H9 (cell line): ENCODE measurements at regions not wholly inside any gene's neighbourhood (a gene's known extent, or its start where the extent isn't known, plus 50 kb on each side); places are given as distances from the start of the nearest gene placed in this dataset.
A peak's percentile ranks its signal among the peaks of the same experiment; 100 is the strongest.
"Not testable (repeated sequence)": the region's sequence is repeated elsewhere in the genome, so short reads cannot be mapped to it uniquely, and the experiment has no call there.

Experiments
- DNase-seq: peaks from one replicate; pipeline ENCODE4 v3.0.0-alpha.2; 2017
- H2AFZ ChIP-seq: one replicate; pipeline ENCODE4 v1.6.1; 2013; ENCODE audit warnings: mild to moderate bottlenecking, low read length, control low read depth, moderate library complexity
- H2AK5ac ChIP-seq: 2 replicates; pipeline ENCODE4 v1.6.1; 2013; ENCODE audit warnings: low read length, control low read depth, mixed read lengths; ENCODE audit not compliant: insufficient read length
- H2BK120ac ChIP-seq: one replicate; pipeline ENCODE4 v1.6.1; 2013; ENCODE audit warnings: low read depth, mild to moderate bottlenecking, low read length, control low read depth, inconsistent platforms; ENCODE audit not compliant: poor library complexity, severe bottlenecking
- H2BK12ac ChIP-seq: 2 replicates; pipeline ENCODE4 v1.6.1; 2013; ENCODE audit warnings: low read length, control low read depth, mixed read lengths, low read depth; ENCODE audit not compliant: insufficient read length
- H2BK15ac ChIP-seq: 2 replicates; pipeline ENCODE4 v1.6.1; 2013; ENCODE audit warnings: low read depth, low read length, control low read depth
- H2BK20ac ChIP-seq: one replicate; pipeline ENCODE4 v1.6.1; 2013; ENCODE audit warnings: low read depth, mild to moderate bottlenecking, low read length, control low read depth, inconsistent platforms; ENCODE audit not compliant: poor library complexity, severe bottlenecking
- H2BK5ac ChIP-seq: 2 replicates; pipeline ENCODE4 v1.6.1; 2013; ENCODE audit warnings: low read length, control low read depth, mixed read lengths; ENCODE audit not compliant: insufficient read length
- H3K14ac ChIP-seq: 2 replicates; pipeline ENCODE4 v1.6.1; 2013; ENCODE audit warnings: low read length, control low read depth; ENCODE audit not compliant: insufficient read depth
- H3K18ac ChIP-seq: 2 replicates; pipeline ENCODE4 v1.6.1; 2013; ENCODE audit warnings: low read depth, mild to moderate bottlenecking, mixed read lengths, low read length, control low read depth; ENCODE audit not compliant: insufficient read length
- H3K23ac ChIP-seq: 2 replicates; pipeline ENCODE4 v1.6.1; 2013; ENCODE audit warnings: low read length, control low read depth, mixed read lengths, low read depth; ENCODE audit not compliant: insufficient read length
- H3K23me2 ChIP-seq: 2 replicates; pipeline ENCODE4 v1.6.1; 2013; ENCODE audit warnings: low read depth, mild to moderate bottlenecking, mixed read lengths, low read length, control low read depth; ENCODE audit not compliant: insufficient read length, poor library complexity, severe bottlenecking
- H3K27ac ChIP-seq: 2 replicates; pipeline ENCODE4 v1.5.1; 2013; ENCODE audit warnings: low read length, control low read depth, mixed read lengths, low read depth; ENCODE audit not compliant: insufficient read length
- H3K27me3 ChIP-seq: 2 replicates; pipeline ENCODE4 v1.6.1; 2013; ENCODE audit warnings: low read length, control low read depth, inconsistent platforms; ENCODE audit not compliant: insufficient read depth
- H3K4ac ChIP-seq: 2 replicates; pipeline ENCODE4 v1.6.1; 2013; ENCODE audit warnings: low read depth, mild to moderate bottlenecking, control low read depth, inconsistent platforms, low read length, moderate library complexity
- H3K4me1 ChIP-seq: 2 replicates; pipeline ENCODE4 v1.6.1; 2013; ENCODE audit warnings: low read length, control low read depth, inconsistent platforms; ENCODE audit not compliant: insufficient read depth
- H3K4me2 ChIP-seq: 2 replicates; pipeline ENCODE4 v1.6.1; 2013; ENCODE audit warnings: low read length, control low read depth, mixed read lengths; ENCODE audit not compliant: insufficient read length, insufficient read depth
- H3K56ac ChIP-seq: 2 replicates; pipeline ENCODE4 v1.6.1; 2013; ENCODE audit warnings: low read depth, mild to moderate bottlenecking, mixed read lengths, low read length, control low read depth; ENCODE audit not compliant: insufficient read length
- H3K79me1 ChIP-seq: 2 replicates; pipeline ENCODE4 v1.6.1; 2013; ENCODE audit warnings: low read depth, mild to moderate bottlenecking, moderate library complexity, low read length, control low read depth, inconsistent platforms; ENCODE audit not compliant: insufficient read depth, poor library complexity, severe bottlenecking
- H3K79me2 ChIP-seq: 2 replicates; pipeline ENCODE4 v1.6.1; 2013; ENCODE audit warnings: low read length, control low read depth, inconsistent platforms; ENCODE audit not compliant: insufficient read depth
- H3K9ac ChIP-seq: 2 replicates; pipeline ENCODE4 v1.6.1; 2013; ENCODE audit warnings: low read length, control low read depth, mixed read lengths; ENCODE audit not compliant: insufficient read length; ENCODE audit errors: extremely low read depth
- H3K9me3 ChIP-seq: one replicate; pipeline ENCODE4 v1.6.1; 2013; ENCODE audit warnings: low read depth, low read length, inconsistent platforms; ENCODE audit not compliant: control insufficient read depth
- H3T11ph ChIP-seq: one replicate; pipeline ENCODE4 v1.6.1; 2013; ENCODE audit warnings: mild to moderate bottlenecking, low read length, control low read depth, inconsistent platforms
- H4K20me1 ChIP-seq: one replicate; pipeline ENCODE4 v1.6.1; 2013; ENCODE audit not compliant: control insufficient read depth, insufficient read length, insufficient read depth
- H4K5ac ChIP-seq: 2 replicates; pipeline ENCODE4 v1.6.1; 2013; ENCODE audit warnings: low read depth, mild to moderate bottlenecking, mixed read lengths, low read length, control low read depth; ENCODE audit not compliant: insufficient read length
- H4K8ac ChIP-seq: replicated peaks from 2 replicates; pipeline ENCODE4 v1.6.1; 2013; ENCODE audit warnings: low read length, control low read depth, mixed read lengths, low read depth; ENCODE audit not compliant: insufficient read length
- H4K91ac ChIP-seq: 2 replicates; pipeline ENCODE4 v1.6.1; 2013; ENCODE audit warnings: low read depth, mild to moderate bottlenecking, moderate library complexity, mixed read lengths, low read length, control low read depth; ENCODE audit not compliant: insufficient read length
- H3K27ac Mint-ChIP-seq, 3 experiments: 2 replicates in 2 of 3; 3 replicates in 1 of 3; pipeline ENCODE4 v1.8.0; 2020 to 2021; ENCODE audit warnings: mixed read lengths in 3 of 3, mild to moderate bottlenecking in 1 of 3, moderate library complexity in 1 of 3
- H3K27me3 Mint-ChIP-seq: 2 replicates; pipeline ENCODE4 v1.8.0; 2021; ENCODE audit warnings: low read depth, mild to moderate bottlenecking, moderate library complexity, mixed read lengths
- H3K36me3 Mint-ChIP-seq, 3 experiments: 2 replicates in 2 of 3; 3 replicates in 1 of 3; pipeline ENCODE4 v1.8.0; 2020 to 2021; ENCODE audit warnings: low read depth in 3 of 3, mixed read lengths in 3 of 3; ENCODE audit not compliant: insufficient read depth in 1 of 3
- H3K4me1 Mint-ChIP-seq, 2 experiments: 2 replicates each; pipeline ENCODE4 v1.8.0; 2020; ENCODE audit warnings: mixed read lengths in 2 of 2
- H3K4me3 Mint-ChIP-seq, 2 experiments: 2 replicates in 1 of 2; 3 replicates in 1 of 2; pipeline ENCODE4 v1.8.0; 2020 to 2021; ENCODE audit warnings: mild to moderate bottlenecking in 2 of 2, mixed read lengths in 2 of 2, moderate library complexity in 1 of 2
- H3K9me3 Mint-ChIP-seq, 2 experiments: 2 replicates in 1 of 2; 3 replicates in 1 of 2; pipeline ENCODE4 v1.8.0; 2020; ENCODE audit warnings: mild to moderate bottlenecking in 2 of 2, mixed read lengths in 2 of 2, moderate library complexity in 1 of 2
- WGBS: extraction: QIAGEN DNeasy Blood & Tissue Kit; methylation state at CpG from one replicate; pipeline ENCODE4 v1.1.7; 2013; ENCODE audit warnings: missing lambda C conversion rate, low lambda C conversion rate, mixed read lengths; ENCODE audit not compliant: insufficient read length; ENCODE audit errors: extremely low coverage; 5-methylcytosine and 5-hydroxymethylcytosine counted together
- TF ChIP-seq, protein P1 (sequence below): fragments of 200-600 bp; sonication (generic); conservative IDR thresholded peaks from 3 replicates; pipeline ENCODE4 v1.8.0; 2021; ENCODE audit warnings: antibody characterized with exemption, mild to moderate bottlenecking

DNA sequence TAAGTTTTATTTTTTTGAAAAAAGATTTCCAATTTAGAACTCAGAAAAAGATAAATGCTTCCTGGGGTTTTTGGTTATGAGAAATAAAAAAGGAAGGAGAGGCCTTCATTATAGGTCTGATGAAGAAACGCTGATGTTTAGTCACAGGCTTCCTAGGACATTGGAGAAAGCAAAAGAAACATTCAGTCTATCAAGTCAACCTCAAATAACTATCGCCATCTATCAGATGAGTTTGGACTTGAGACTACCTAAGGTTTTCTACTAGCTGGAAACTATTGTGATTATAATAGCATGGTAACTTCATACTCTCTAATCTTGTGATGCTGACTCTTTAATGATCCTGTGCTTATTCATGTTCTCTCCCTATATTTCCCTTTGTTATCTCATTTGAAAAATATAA is 171.3 kb downstream of the TPBG start:
- H2BK20ac ChIP-seq, result no peak overlapping the region
- no peaks in the 10 kb centered on the region for H3K23me2 ChIP-seq
- H3K4ac ChIP-seq, result no peak overlapping the region
- peak overlapping the region in 1 of 3 experiments; percentile 31; a peak in 1 of 7 replicates for H3K27ac Mint-ChIP-seq
- no peak overlapping the region for H3T11ph ChIP-seq
- no peak overlapping the region for H2BK5ac ChIP-seq
- H4K5ac ChIP-seq, result no peak overlapping the region
- H2BK120ac ChIP-seq, result no peak overlapping the region
- H3K27ac ChIP-seq, result no peak overlapping the region
- H3K36me3 Mint-ChIP-seq, result no peaks in the 10 kb centered on the region; a peak in 1 of 7 replicates
- no peaks in the 10 kb centered on the region for H3K27me3 ChIP-seq
- H3K4me2 ChIP-seq, result no peak overlapping the region
- H4K20me1 ChIP-seq, result no peaks in the 10 kb centered on the region
- no peaks in the 10 kb centered on the region for H3K79me1 ChIP-seq
- H3K9me3 Mint-ChIP-seq, result peaks cover 0 to 4% of the 10 kb centered on the region in 2 experiments; a peak in 1 of 5 replicates
- H3K4me1 Mint-ChIP-seq, result peaks cover 4 to 6% of the 10 kb centered on the region in 2 experiments; a peak in 2 of 4 replicates
- no peak overlapping the region for H3K23ac ChIP-seq
- no peaks in the 10 kb centered on the region for H3K79me2 ChIP-seq
- no peak overlapping the region for H2AK5ac ChIP-seq
- no peak overlapping the region for H4K8ac ChIP-seq
- H2BK12ac ChIP-seq, result no peak overlapping the region
- H2BK15ac ChIP-seq, result no peak overlapping the region
- no peak overlapping the region for H2AFZ ChIP-seq
- TF ChIP-seq, protein P1, sequence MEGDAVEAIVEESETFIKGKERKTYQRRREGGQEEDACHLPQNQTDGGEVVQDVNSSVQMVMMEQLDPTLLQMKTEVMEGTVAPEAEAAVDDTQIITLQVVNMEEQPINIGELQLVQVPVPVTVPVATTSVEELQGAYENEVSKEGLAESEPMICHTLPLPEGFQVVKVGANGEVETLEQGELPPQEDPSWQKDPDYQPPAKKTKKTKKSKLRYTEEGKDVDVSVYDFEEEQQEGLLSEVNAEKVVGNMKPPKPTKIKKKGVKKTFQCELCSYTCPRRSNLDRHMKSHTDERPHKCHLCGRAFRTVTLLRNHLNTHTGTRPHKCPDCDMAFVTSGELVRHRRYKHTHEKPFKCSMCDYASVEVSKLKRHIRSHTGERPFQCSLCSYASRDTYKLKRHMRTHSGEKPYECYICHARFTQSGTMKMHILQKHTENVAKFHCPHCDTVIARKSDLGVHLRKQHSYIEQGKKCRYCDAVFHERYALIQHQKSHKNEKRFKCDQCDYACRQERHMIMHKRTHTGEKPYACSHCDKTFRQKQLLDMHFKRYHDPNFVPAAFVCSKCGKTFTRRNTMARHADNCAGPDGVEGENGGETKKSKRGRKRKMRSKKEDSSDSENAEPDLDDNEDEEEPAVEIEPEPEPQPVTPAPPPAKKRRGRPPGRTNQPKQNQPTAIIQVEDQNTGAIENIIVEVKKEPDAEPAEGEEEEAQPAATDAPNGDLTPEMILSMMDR, result no peak
- no peak for DNase-seq
- H3K27me3 Mint-ChIP-seq, result no peaks in the 10 kb centered on the region
- H3K14ac ChIP-seq, result no peak overlapping the region
- H3K4me1 ChIP-seq, result no peaks in the 10 kb centered on the region
- H4K91ac ChIP-seq, result no peak overlapping the region
- no peak overlapping the region for H3K56ac ChIP-seq
- H3K4me3 Mint-ChIP-seq, result no peak overlapping the region
- no CpG with 5 or more reads among the region's 2 CpGs for WGBS
- no peak overlapping the region for H3K9ac ChIP-seq
- no peaks in the 10 kb centered on the region for H3K9me3 ChIP-seq
- no peak overlapping the region for H3K18ac ChIP-seq

DNA sequence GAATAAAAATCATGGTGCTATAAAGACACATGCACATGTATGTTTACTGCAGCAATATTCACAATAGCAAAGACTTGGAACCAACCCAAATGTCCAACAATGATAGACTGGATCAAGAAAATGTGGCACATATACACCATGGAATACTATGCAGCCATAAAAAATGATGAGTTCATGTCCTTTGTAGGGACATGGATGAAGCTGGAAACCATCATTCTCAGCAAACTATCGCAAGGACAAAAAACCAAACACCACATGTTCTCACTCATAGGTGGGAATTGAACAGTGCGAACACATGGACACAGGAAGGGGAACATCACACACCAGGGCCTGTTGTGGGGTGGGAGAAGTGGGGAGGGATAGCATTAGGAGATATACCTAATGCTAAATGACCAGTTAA is 185.9 kb downstream of the TPBG start:
- not testable (repeated sequence) for H2AFZ ChIP-seq, H2BK5ac ChIP-seq, H3K18ac ChIP-seq, H3K4me2 ChIP-seq, H4K20me1 ChIP-seq, H3K56ac ChIP-seq, H3K79me1 ChIP-seq, H3K9me3 ChIP-seq, H3K4me3 Mint-ChIP-seq, H2BK12ac ChIP-seq, H3K4ac ChIP-seq, H3K23me2 ChIP-seq, H2AK5ac ChIP-seq, H3K36me3 Mint-ChIP-seq, H3K4me1 Mint-ChIP-seq, DNase-seq, H4K8ac ChIP-seq, H2BK20ac ChIP-seq, H3T11ph ChIP-seq, H3K27ac ChIP-seq, H3K14ac ChIP-seq, H2BK120ac ChIP-seq, H3K4me1 ChIP-seq, H2BK15ac ChIP-seq, H3K27me3 ChIP-seq, H4K91ac ChIP-seq, H3K27ac Mint-ChIP-seq, H3K27me3 Mint-ChIP-seq, H3K23ac ChIP-seq, H3K79me2 ChIP-seq, H4K5ac ChIP-seq, H3K9ac ChIP-seq
- WGBS, result no CpG with 5 or more reads among the region's 2 CpGs
- peaks cover 0 to 10% of the 10 kb centered on the region in 2 experiments; a peak in 3 of 5 replicates for H3K9me3 Mint-ChIP-seq
